ENCODE measurements at regions not wholly inside any gene's neighbourhood (a gene's known extent, or its start where the extent isn't known, plus 50 kb on each side); places are given as distances from the start of the nearest gene placed in this dataset.
"Not testable (repeated sequence)": the region's sequence is repeated elsewhere in the genome, so short reads cannot be mapped to it uniquely, and the experiment has no call there.

DNA sequence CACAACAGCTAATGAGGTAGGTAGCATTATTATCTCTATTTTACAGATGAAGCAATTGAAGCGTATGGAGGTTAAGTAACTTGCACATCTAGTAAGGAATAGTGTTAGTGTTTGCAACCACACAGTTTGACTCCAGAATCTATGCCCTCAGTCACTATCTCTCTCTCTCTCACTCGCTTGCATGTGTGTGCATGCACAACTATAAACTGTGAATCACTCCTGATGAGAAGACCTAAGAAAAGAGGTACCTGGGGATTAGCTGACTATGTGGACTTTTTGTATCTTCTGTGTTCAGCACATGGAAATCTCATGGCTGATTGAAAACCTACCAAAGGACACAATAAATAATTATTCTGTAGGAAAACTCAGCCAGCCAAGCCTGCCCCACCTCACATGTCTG is 295.5 kb downstream of the BRINP2 start:
- DNase-seq = no peak

DNA sequence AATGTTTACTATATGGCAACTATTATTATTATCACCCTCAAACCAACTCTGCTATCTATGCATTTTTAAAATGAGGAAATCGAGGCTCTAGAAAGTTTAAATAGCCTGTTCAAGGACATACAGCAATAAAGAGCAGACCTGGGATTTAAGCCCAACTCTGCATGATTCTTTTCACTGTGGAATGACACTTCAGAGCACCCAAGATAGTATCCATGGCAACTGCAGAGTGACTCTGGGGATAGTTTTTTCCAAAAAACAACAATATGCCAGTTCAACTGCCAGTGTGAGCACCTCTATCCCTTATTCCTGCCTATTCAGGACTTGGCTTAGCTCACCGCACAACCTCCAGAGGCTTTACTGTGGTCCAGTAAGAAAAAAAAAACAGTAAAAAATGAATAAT is 293.9 kb downstream of the BRINP2 start:
- no peak for DNase-seq

DNA sequence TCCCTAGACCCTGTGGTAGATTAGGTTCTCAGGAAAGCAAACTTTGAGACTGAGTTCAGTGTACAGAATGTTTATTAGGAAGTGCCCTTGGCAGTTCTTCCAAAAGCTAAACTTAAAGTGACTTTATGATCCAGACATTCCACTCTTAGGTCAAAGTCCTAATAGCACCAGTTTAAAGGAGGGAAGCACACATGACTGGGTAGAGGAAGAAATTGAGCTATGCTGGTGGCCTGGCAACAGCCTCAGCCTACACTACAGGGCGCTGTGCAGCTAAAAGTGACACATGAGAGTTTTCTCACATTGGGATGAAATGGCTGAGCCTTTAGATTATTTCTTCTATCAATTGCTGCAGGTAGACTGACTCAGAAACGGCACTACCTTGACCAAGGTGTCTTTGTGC is 280.4 kb downstream of the BRINP2 start:
- DNase-seq = no peak

DNA sequence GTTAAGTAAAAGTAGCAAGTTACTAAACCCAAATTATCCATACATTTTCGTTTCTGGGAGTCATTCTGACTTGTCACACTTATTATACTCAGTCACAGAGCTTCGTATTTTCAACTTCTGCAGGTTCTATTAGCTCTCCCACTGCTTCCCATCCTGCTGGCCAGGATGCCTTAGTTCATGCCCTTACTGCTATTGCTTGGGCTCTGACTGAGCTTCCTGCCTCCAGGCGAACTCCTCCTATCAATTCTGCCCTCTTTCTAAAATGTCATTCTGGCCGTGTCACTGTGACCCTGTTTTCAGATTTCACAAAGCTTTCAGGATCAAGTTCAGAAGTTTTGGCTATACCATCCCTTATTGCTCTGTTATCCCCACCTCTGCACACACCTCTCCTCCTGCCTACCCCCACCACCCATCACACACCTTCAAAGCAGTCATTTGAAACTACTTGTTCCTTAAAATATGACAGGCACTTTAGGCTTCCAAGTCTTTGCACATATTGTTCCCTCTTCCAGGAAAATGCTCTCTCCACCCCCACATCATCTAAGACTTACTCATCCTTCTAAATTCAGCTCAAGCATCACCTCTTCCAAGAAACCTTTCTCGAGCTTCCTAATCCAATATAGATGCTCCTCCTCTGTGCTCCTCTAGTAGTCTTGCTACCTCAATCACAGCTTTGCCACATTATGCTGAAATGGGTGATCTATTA is 278.0 kb downstream of the BRINP2 start:
- DNase-seq = no peak

DNA sequence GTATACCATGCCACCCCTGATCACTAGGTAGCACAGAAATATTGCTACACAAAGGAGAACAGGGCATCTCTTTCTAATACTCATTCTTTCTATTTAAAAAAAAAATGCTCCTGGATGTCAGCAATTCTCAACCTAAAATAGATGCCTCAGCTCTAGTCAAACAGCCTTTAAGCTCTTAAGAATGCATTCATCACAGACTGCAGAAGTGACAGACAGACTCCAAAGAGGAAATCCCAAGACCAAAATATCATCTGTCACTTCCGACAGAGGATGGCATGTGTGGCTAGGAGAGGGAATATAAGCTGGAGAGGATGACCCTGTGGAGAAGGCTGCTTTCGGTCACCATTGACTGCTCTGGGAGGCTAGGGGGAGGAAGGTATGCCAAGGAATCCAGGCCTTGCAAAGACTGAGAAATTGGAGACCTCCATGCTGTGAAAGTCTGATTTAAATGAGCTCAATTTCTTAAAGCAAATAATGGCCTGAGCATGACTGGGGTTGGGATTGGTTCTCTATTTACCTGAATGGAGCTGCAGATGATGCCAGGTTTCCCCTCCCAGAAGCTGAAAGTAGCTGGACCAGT is 277.4 kb downstream of the BRINP2 start:
- DNase-seq = no peak

DNA sequence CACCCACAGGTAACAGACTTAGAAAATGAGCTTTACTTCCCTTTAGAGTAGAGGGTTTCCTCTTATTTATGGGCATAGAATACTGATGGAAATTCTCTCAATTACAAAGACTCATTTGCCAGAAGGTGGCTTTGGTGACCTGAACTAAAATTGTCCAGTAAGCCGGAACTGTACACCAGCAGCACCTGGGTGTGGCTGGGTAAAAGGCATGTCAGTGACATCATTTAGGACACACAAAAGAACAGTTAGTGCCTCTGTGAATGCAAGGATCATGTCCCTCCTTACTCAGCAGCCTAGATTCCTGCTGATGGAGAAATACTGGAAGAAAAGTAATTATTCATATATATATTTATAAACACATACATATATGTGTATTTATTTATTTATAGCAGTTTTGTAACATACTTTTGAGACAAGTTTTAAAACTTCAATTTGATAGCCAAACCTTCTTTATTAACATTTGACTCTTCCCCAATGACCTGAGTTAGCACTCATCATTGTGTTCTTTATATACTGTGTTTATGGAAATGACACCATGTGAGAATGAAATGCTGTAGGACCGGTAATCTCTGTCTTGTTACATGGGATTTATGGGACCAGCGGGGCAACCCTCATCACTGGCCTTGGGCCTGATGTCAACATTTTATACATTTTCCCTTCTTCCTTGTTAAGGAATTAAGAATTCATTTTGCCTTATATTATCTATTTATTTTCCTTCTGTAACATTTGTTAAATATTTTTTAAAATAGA is 274.4 kb downstream of the BRINP2 start:
- no peak for DNase-seq

DNA sequence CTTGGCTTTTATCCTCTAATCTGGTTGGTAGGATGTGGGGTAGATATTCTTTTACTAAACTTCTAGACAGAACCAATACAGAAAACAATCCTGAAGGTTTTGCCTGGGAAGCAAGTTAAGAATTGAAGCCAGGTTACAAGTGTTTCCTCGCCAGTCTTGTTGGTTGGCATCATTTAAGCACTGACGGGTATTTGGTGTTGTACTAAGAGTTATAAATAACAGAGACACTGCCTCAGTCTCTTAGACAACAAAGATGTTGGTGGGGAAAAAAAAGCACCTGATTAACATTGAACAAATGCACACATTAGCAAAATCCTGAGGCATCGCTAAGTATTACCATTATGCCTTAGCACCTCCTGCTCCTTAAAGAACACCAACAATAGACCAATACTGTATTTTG is 272.2 kb downstream of the BRINP2 start:
- DNase-seq = no peak

DNA sequence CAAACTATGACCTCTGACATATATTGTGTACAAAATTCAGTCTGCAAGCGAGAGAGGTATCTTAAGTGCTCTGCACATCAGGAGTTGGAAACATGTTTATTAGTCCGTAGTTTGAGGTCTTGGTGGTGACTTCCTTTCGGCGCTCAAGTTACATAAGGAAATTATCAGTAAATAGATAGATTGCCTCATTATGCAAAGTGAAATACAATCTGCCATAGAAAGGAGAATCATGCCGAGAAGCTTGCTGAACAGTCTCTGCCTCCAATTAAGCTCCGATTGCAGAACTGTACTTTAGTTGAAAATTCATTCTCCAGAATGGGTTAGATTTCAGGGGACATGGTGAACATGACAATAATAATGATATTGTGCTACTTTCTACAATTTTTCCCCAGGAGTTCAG is 271.8 kb downstream of the BRINP2 start:
- no peak for DNase-seq

DNA sequence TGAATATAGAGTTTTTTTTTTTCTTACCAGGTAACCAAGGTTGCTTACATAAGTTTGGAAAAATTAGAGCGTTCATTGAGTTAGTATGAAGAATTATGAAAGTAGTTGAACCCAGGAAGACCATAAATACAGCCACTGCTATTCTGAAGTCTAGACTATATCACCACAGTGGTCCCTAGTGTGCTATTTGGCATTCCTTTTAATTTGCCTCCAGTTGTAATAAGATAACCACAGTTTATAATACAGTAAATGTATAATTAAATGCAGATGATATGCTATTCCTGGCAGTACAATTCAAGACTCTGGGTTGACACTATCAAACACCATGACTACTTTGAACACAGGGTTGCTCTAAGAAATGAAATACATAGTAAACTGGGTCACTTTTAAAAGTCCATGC is 270.5 kb downstream of the BRINP2 start:
- DNase-seq = peak; percentile 62

DNA sequence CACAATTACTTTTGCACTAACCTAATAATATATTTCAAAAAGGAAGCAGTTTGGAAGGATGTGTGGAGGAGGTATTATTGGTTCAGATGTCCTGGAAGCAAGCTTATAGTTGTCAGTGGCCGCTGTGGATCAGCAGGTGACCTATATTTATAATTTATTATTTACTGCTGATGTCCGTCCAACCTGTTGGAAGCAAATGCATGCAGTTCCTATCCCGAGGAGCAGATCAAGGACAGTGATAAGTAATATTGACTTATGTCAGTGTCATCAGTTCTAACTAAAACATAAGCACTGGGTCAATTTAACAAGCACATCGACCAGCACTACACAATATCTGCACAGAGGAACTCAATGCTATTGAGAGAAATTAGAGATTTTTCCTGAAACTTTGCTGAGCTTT is 270.1 kb downstream of the BRINP2 start:
- no peak for DNase-seq

DNA sequence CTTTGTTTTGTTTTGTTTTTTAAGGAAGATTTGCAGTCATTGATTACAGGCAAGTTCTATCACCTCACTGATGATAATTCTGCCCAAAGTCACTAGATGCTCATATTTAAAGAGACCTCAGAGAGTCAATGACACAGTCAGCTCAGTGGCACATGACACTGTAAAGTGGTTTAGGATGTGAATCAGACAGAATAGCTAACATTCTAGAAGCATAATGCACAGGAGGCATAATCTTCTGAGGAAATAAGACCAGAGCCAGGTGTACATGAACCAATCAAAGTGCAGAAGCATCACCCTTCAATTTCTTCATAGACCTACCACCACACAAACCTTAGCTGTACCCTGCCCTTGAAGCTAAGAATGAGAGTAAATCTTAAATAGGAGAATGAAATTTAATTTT is 268.5 kb downstream of the BRINP2 start:
- DNase-seq = no peak

DNA sequence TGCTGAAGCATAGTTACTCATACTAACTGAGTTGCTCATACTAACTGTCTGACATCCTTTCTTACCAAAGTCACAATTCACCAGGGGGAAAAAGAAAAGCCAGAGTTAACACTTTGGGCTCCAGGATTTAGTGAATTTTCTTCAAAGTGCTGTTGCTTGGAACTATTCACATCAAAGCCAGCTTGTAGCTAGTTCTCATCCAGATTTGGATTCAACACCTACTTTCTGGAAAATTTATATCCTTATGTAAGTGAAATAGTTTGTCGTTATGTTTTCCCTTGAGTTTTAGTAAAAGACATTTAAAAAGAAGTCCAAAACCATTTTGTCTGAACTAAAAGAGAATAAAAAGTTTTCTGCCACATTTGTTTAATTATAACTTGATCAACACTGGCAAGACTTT is 264.6 kb downstream of the BRINP2 start:
- DNase-seq = no peak

DNA sequence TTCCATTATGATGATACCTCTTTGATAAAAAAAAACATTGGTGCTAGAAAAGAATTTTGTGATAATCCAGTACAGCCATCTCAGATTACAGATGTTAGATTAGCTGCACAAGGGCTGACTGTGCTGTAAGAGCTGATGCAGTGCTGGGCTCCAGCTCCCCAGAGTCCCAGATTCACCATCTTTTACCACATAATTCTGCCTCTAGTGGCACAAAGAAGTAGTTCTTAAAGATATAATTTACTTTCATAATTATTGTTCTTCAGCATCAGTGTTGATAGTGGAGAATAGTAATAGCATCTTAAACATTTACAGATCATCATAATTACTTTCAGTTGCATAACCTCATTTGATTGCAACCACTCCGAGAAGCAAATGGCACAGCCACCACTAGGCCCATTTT is 262.1 kb downstream of the BRINP2 start:
- DNase-seq = no peak

DNA sequence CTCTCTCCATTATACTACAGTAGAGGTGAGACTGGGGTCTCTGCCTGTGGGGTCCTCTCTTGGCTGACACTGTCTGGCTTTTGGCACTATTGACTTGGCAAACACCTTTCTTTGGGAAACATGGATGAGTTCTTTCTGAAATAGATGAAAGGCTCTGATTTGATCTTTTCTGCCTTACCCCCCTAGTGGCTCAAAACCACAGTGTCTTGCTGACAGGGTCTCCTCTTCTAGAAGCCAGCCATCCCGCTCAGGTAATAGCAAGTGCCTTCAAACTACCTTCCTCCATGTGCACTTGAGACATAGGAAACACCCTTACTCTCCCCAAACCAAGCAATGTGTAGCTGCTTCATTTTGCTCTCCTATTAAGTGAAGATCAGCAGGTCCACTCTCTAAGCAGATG is 260.4 kb downstream of the BRINP2 start:
- DNase-seq = no peak

DNA sequence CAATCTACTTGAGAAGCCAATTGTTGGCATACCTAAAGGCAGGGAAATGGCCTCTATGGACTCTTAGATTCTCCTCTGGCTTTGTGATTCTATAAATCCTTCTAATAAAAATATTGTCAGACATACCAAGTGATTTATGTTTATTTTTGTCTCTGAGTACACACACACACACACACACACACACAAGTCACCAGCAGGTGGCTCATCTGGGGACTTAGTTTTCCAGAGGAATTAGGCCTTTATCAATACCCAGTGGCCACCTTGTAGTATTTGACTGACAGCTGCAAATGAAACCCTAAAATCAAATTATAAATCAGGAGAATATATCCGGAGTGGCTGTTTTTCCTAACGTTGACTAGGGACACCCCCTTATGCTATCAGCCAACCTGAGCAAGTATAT is 258.5 kb downstream of the BRINP2 start:
- no peak for DNase-seq

DNA sequence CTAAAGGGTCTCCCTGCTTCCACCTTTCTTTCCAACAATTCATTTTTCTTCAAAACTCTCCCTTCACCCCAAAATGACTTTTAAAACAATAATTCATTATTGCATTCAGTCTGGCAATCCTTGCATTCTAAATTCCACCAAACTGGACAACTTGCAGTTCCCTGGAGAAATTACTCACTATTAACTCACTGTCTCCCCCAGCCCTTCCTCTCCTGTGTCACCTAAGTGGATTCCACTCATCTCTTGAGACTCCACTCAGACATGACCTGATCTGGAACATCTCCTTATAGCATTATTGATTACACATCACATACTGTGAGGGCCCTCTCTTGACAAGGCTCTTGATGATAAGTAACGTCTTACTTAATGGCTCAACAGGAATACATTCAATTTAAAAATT is 257.1 kb downstream of the BRINP2 start:
- DNase-seq = no peak

DNA sequence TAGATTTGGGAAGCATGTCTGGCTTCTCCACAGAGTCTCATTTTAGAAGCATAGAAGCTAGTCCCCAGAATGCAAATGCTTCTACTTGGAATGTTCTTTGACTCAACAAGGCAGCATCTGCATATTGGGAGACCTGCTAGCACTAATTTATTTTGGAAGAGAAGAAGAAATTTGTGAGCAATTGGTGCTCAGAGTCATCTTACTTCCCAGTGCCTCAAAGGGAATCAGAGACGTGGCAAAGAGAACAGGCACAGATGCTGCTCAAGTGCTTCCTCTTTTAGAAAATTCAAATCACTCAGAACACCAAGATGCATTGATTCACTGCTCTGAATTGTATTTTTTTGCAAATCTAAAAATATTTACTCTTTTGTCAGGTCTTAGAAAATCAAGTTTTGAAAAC is 255.7 kb downstream of the BRINP2 start:
- DNase-seq = no peak

DNA sequence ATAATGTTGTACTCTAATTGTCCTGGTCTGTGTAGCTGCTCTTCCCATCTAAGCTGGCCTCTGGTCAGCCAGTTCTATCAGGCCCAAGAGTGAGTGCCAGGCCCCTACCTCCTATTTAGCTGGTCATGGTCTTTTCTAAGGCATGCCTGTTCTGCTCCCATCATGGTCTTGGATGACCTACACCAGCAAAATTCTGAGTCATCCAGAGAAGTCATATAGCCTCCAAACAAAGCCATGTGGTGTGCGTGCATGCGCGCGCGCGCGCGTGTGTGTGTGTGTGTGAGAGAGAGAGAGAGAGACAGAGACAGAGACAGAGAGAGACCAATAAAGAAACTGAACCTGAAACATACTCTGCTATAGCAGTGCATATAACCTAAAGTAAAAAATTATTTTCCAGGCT is 254.4 kb downstream of the BRINP2 start:
- DNase-seq = no peak

DNA sequence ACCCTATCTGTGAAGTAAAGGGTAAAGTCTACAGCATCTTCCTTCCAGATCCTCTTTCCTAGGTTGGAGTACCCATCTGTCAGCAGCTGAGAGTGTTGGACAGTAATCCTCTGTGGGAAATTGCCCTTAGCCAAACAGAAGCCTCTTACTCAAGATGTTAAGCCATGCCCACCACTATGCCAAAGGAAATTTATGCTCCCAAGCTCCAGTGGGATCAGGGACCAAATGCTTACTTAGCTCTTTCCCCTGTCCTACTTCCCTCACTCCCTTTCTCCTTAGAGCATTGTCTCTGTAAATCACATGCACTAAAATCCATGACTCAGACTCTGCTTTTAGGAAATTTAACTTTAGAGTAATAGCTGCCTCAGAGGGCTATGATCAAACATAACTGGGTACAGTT is 254.0 kb downstream of the BRINP2 start:
- DNase-seq = no peak

DNA sequence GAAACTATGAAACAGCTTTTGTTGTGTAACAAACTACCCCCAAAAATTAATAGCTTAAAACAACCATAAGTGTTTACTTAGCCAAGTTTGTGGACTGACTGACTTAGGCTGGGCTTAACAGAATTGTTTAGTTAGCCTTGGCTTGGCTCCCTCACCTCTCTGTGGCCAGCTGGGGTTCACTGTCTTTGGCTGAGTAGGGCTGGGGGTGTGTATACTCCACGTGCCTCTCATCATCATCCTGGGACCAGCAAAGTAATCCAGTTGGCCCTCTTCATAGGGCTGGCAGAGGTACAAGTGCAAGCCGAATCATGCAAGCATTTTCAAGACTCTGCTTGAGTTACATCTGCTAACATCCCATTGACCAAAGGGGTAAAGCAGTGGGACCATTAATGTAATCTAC is 252.3 kb downstream of the BRINP2 start:
- no peak for DNase-seq

DNA sequence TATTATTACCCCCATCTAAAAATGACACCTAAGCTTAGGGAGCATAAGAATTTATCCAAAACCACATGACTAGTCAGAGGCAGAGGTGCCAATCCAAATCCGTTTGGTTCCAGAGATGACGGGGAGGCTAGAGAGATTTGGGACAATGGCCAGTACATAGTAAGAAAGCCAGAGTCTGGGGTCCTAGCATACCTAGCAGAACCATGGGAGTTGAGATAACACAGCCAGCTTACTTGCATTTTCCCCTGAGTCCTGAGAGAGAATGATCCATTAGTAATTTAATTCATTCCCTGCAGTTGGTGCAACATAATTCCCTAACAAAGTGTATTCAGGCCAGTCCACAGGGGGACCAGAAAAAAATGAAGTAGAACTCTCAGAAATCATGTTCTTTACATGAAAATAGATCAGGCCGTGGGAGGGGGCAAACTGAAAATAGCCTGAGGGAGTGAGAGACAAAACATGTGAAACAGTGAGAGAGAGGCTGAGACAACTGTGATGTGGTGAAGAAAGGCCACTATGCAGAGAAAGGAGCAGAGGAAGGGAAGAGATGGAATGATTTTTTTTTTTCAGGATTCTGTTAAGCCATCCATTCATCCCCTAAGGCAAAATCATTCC is 243.3 kb downstream of the BRINP2 start:
- no peak for DNase-seq

DNA sequence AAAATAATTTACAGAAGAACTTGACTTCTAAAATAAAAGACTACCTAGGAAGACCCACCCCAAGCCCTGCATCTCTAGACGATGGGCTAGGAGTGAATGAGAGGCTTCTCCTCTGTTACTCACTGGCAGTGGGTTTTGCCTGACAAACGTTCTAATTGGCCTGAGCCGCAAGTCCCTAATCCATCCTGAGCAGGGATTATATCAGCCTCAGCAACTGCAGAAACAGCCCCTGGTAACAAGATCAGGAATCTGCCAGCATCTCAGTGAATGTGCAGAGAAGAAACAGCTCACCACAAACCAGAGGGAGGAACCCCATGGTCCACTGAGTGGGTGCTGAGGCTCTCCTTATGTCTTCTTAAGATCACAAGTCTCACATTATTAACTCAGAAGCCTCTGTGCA is 240.6 kb downstream of the BRINP2 start:
- no peak for DNase-seq

DNA sequence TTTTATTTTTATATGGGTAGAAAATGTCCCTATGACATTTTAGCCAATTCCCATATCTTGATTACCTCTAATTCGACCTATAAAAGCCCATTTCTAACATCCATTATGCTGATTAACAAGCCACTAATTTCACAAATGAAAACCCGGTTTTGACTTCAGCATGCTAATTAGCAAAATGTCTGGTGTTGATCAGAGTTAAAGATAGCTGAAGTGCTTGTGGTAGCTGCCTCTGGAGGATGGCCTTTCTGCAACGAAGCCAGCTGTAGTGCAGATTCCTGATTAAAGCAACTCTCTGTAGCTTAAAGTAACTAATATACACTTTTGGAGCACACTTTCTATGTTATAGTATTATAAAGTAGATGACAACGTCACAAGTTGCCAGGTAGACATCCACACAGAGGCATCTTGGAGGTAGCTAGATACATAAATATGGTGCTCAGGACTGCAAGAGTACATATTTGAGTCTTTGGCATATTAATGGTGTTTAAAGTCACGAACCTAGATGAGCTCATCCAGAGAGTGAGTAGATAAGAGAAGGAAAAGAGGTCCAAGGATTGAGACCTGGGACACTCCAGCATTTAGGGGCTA is 239.5 kb downstream of the BRINP2 start:
- DNase-seq = no peak

DNA sequence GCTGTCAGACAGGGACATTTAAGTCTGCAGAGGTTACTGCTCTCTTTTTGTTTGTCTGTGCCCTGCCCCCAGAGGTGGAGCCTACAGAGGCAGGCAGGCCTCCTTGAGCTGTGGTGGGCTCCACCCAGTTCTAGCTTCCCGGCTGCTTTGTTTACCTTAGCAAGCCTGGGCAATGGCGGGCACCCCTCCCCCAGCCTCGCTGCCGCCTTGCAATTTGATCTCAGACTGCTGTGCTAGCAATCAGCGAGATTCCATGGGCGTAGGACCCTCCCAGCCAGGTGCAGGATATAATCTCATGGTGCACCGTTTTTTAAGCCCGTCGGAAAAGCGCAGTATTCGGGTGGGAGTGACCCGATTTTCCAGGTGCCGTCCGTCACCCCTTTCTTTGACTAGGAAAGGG is 235.6 kb downstream of the BRINP2 start:
- DNase-seq = not testable (repeated sequence)

Data from fibroblast of skin of right quadriceps (primary cell).